GM19193 (cell line): ENCODE measurements at regions not wholly inside any gene's neighbourhood (a gene's known extent, or its start where the extent isn't known, plus 50 kb on each side); places are given as distances from the start of the nearest gene placed in this dataset.

ENCODE experiments used
- POLR2A ChIP-seq: IDR thresholded peaks from 4 replicates; pipeline ENCODE4 v1.6.1; 2011; ENCODE audit not compliant: insufficient read depth, insufficient read length; ENCODE audit errors: extremely low read depth

DNA sequence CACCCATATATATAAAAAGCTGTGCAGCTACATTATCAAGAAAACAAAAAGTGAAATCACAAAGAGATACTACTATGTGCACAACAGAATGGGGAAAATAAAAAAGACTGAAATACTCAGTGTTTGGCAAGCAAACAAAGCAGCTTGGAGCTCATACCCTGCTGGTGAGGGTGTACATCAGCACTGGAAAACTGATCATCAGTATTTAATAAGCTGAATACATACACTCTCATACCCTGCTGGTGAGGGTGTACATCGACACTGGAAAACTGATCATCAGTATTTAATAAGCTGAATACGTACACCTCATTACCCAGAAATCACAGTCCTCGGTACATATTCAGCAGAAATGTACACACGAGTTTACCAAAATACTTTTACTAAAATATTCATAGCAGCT, 220.8 kb downstream of the SPP2 start:
- TF ChIP-seq POLR2A = no peak

DNA sequence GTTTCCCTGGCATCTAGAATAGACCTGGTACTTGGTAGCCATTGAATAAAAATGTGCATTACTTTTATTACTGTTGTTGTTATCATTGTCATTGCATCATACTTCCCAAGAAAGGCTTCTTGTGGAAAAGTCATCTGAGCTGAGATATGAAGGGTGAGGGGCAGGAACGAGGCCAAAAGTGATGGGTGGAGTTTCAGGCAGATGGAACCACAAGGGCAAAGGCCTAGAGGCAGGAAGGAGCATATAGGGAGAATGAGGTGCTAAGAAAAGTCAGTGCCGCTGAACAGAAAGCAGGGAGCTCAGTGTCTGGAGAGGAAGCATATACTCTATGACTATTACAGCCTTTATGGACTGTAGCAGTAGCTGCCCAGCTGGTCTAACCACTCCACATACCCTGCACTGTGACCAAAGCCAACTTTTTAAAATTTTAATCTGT, 219.3 kb downstream of the SPP2 start:
- no peak for TF ChIP-seq POLR2A

DNA sequence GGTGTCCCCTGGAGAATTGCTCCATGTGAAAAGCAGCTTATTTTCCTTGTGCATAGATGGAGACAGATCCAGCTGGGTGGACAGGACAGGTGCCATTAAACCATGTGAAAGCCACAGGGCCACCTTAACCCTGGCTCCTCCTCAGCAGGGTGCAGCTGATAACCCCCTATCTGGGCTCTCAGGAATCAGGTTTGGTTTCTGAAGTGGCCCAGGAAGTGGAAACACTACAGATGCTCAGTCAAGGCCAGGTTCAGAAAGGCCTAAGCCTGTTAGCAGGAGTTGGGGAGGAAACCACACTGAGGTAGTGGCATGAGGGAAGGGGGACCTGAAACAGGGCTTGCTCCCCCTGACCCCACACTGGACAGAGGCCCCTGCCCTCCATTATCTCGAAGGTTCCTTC, 217.0 kb downstream of the SPP2 start:
- no peak for TF ChIP-seq POLR2A

DNA sequence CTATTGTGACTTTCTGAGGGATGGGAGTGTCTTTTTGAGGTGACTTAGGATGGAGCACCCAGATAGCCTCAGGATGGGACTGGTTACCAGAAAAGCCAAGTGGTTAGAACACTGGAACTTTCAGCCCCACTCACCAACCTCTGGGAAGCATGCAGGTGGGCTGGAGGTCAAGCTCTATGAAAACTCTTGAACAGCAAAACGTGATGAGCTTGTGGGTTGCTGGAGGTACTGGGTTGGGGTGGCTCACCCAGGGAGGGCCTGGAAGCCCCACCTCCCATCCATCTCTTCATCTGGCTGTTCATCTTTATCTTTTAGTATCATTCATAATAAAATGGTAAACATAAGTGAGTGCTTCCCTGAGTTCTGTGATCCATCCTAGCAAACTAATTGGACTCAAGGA, 216.4 kb downstream of the SPP2 start:
- TF ChIP-seq POLR2A = no peak

DNA sequence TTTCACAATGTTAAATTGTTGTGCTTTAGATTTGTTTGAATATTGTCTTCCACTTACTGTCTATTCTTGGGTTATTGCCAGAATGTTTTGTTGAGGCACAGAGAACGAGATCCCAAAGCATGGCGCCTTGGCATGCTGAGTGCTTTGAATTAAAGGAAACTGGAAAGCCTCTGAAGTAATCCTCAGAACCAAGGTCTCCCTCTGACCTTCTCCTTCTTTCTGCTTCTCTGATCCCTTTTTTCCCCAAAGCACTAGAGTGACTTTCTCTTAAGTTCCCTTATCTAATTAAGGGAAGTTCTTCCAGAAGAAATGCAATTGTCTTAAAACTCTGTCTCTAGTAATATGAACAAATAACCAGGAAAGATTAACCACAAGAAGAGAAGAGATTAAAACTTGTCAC, 214.7 kb downstream of the SPP2 start:
- TF ChIP-seq POLR2A = no peak

DNA sequence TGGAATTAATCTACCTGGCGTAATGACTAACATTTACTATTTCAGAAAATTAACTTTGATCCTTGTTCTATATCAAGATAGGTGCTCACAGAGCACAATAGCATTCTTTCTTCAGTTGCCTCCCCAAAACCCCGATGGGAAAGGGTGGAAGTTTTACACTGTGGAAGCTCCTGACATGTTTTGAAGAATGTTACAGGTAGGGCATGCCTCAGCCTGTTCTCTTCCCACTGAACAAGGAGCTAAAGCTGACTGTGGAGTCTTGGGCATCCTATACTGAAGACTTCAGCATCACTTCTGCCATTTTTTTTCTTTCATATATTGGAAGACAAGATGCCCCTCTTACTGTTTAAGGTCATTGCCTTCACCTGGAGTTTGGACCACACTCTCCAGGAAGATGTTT, 211.2 kb downstream of the SPP2 start:
- no peak for TF ChIP-seq POLR2A

DNA sequence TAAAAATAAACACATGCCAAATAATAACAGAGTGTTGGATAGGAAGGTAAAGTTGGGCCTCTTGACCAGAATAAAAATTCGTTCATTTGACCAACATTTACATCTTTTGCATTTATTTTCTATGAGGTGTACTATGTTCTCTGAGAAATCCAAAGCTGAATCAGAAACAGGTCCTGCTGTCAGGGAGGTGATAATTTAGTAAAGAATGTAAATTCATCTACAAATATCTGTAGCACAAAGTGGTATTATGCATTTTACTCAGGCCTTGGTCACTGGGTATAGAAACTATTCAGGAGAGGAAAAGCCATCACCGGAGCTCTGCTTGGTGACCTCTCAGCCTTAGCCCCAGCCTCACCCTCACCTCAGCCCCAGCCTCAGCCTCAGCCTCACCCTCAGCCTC, 208.9 kb downstream of the SPP2 start:
- no peak for TF ChIP-seq POLR2A

DNA sequence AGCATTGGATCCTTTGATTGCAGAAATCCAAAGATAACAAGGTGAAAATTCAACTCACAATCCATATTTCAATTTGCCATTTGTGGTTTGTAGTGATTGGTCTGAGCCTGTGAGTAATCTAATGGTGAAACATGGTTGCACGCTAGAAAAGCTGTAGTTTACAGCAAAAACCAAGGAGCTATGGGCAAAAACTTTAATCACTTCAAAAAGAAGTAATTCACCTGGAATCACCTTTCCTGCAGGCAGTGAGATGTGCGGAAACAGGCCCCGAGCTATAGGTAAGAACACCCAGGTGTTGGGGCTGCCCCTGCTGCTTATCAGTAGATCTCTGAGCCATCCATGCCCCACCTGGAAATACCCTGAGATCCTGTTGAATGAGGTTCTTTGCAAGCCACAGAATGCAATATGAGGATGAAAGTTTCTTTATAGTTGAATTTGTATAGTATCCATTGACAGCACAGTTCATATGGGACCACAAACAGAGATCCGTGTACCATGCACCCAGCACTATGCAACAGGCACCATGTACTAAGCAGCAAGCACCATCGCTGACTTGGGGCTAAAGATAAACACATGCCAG, 208.2 kb downstream of the SPP2 start:
- no peak for TF ChIP-seq POLR2A

DNA sequence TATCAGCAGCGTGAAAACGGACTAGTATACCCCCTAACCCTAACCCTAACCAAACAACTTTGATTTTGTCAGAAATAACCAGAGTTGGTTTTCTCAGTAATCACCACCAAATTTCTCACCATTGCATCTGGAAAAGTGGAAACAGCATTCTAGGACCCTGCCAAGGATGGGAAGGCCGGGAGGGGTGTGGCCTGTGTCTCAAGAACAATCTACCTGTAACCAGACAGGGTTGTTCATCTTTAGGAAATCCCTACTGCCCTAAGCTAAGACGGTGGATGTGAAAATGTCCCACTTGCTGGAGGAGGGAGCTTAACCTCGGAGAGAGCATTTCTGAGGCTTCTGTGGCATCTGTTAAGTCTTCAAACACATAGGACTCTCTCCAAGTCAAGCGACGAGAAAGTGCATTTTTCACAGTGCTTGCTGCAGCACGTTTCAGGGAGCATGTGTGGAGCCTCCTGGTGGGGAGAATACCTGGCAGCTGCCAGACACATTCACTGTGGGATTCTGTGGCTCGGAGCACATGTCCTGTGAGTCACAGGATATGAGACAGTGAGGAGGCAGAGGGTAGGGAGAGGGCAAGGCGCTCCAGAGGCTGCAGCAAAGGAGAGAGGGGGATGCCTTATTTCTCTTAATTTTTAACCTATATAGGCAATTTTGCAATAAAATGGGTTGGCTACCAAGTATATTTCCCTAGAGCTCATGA, 207.5 kb downstream of the SPP2 start:
- TF ChIP-seq POLR2A = no peak

DNA sequence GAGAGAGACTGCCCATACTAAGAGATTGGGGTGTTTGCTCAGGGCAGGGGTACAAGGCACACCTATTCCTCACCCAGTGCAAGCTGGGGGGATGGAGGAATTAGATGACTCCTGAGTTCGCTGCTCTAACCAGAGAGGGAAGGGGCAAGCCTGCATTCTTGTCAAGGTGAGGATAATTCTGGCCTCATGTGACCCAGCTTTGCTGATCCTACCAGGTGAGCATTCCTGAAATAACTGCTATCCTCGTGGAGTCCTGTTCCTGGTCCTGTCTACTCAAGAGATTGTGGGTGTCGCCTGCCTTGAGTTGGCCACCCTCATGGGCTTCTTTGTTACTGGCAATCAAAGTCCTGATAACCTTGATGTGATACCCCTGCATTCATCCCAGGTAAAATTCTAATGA, 206.0 kb downstream of the SPP2 start:
- no peak for TF ChIP-seq POLR2A

DNA sequence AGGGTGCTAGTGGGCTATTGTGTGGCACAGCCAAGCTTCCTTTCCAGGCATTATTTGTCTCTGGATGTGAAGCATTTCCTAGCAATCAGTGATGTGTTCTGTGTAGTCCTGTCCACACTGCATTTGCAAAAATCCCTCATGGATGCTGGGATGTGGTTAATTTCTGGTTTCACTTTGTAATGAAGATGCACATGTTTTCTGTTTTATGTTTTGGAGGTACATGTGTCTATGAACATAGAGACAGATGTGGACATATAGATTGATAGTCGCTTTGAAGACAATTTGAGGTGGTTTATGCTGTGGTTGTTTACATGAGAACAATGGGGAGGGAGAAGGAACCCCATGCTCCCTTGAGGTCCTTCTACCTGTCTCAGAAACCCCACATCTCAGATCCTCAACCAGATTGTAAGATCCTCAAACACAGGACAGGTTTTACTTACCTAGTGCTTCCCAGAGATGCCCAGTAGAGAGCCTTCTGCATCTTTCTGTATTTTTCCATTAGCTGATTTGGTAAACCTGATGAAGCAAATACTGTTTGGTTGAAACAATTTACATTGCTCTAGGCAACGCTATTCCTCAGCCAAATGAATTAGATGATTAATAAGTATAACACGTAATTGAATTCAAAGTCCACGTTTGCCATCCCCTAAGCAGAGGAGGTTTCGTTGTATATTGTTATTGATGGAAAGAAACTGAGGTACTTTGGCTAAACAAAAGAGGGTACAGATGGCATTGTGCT, 204.4 kb downstream of the SPP2 start:
- no peak for TF ChIP-seq POLR2A

DNA sequence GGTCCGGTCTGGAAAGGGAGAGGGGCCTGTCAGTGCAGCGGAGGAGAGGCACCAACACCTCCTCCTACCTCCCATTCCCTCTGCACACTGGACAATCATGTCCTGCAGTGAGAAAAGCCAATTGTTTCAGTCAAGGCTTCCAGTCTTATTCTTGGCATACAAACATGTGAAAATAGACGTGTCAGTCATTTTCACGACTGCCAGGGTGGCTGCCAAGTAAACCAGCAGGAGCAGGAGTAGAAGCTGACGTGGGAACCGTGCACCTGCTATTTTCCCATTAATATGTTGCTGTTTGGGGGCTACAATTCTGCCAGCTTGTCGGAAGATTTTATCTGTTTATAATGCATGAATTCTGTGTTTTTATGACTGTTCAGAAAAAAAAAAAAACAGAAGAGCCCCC, 202.3 kb downstream of the SPP2 start:
- no peak for TF ChIP-seq POLR2A

DNA sequence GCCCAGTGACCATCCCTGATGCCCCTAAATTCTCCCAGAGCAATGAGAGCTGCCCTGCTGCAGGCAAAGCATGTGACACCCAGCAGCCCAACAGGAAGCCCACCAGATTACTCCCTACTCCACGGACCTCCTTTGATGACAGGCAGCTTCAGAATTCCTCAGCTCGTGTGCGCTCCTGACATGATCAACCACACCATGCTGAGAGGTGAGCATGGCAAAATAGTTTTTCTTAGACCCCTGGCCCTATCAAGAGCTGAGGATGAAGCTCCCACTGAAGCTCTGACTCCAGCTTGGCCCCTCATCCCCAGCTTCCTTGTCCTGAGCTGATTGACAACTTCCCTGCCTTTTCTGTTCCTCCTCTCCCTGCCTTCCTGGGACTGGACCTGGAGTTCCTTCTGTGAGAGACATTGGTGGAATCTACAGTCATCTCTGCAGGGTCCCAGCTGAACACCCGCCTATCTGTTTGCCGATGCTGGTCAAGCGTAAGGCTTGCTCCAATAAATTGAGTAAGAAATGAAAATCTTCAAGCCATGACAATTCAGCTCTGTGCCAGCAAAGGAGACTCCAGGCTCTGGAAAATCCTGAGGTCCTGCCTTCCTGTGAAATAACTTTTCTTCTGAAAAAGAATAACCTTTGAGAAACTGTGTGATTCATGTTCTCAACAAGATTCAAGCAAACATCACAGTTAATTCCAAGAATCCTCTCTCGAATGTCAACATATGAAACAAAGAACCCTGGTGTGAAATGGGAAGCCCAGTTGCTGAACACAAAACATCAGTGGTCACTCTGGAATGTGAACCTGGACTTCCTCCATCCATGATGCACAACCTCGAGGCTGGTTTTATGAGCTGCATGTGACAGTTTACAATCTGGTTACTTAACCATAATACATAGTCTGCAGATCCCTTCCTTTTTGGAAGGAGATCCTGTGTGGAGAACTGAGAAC, 201.1 kb downstream of the SPP2 start:
- no peak for TF ChIP-seq POLR2A

DNA sequence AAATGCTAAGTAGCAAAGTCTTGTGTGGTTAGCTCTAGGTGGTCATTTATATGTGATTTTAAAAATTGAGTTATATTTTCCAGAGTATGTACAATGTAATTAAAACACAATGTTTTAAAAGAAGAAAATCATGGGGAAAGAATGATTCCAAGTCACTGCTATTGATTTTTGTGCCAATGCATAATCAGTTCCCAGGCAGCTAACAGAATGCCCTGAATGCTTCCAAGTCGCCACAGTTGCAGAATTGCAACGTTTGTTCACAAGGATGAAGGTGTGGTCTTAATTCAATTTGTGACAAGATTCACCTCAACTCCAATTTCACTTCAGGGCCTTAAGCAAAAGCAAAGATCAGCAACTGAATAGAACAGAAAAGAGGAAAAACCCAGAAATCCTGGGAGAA, 200.4 kb downstream of the SPP2 start:
- no peak for TF ChIP-seq POLR2A

DNA sequence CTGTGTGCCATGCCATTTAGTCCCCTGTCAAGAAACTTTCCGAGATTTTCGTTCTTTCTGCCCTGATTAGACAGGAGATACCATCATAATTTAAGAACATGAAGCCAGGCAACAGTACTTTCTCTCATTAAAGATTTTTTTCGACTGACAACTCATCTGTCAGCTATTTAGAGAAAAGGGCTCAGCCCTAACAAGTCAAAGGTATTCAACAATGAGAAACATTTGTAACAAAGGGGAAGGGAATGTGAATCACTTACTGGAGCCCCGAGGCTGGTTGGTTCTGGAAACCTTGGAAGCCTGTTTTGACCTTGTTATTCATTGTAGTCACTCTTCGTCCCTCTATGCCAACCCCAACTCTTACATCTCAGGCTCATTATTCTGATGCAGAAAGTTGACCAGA, 199.4 kb downstream of the SPP2 start:
- TF ChIP-seq POLR2A = no peak
